Panc1 (cell line): ENCODE measurements at regions not wholly inside any gene's neighbourhood (a gene's known extent, or its start where the extent isn't known, plus 50 kb on each side); places are given as distances from the start of the nearest gene placed in this dataset.

Experiments
- POLR2AphosphoS5 ChIP-seq: IDR thresholded peaks from 2 replicates; pipeline ENCODE4 v1.6.1; 2012; ENCODE audit warnings: mild to moderate bottlenecking, low read depth, low read length, moderate library complexity
- SIN3A ChIP-seq: IDR thresholded peaks from 2 replicates; pipeline ENCODE4 v1.6.1; 2012; ENCODE audit warnings: low read depth, mild to moderate bottlenecking, low read length, moderate library complexity, borderline replicate concordance; ENCODE audit not compliant: insufficient read depth
- TF ChIP-seq, protein P1 (sequence below): fragments of 450-650 bp; IDR thresholded peaks from 2 replicates; pipeline ENCODE4 v1.5.1; 2017; ENCODE audit warnings: mild to moderate bottlenecking

DNA sequence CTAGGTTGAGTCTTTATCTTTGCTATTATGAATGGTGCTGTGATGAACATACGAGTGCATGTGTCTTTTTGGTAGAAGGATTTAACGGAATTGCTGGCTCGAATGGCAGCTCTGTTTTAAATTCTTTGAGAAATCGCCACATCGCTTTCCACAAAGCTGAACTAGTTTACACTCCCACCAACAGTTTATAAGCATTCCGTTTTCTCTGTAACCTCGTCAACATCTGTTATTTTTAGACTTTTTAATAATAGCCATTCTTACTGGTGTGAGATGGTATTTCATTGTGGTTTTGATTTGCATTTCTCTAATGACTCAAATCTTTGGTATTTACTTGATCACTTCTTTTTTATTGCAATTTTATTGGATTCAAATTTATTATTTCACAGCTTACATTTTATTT, 117.4 kb upstream of the HDGFL1 start:
- TF ChIP-seq POLR2AphosphoS5 (no peak), SIN3A (no peak)
- TF ChIP-seq, protein P1, sequence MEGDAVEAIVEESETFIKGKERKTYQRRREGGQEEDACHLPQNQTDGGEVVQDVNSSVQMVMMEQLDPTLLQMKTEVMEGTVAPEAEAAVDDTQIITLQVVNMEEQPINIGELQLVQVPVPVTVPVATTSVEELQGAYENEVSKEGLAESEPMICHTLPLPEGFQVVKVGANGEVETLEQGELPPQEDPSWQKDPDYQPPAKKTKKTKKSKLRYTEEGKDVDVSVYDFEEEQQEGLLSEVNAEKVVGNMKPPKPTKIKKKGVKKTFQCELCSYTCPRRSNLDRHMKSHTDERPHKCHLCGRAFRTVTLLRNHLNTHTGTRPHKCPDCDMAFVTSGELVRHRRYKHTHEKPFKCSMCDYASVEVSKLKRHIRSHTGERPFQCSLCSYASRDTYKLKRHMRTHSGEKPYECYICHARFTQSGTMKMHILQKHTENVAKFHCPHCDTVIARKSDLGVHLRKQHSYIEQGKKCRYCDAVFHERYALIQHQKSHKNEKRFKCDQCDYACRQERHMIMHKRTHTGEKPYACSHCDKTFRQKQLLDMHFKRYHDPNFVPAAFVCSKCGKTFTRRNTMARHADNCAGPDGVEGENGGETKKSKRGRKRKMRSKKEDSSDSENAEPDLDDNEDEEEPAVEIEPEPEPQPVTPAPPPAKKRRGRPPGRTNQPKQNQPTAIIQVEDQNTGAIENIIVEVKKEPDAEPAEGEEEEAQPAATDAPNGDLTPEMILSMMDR: no peak
